Prostate gland (tissue), 2 donors: ENCODE measurements at regions not wholly inside any gene's neighbourhood (a gene's known extent, or its start where the extent isn't known, plus 50 kb on each side); places are given as distances from the start of the nearest gene placed in this dataset.

ENCODE experiments used
- CTCF ChIP-seq, 4 experiments: fragments of 200-600 bp in 2 of 4; fragments of 450-650 bp in 2 of 4; sonication (generic) in 2 of 4; IDR thresholded peaks; 1 replicate in 3 of 4; 2 replicates in 1 of 4; pipeline ENCODE4 v1.5.1; 2016 to 2019; ENCODE audit warnings: antibody characterized with exemption in 4 of 4, mild to moderate bottlenecking in 2 of 4, moderate library complexity in 2 of 4
- POLR2A ChIP-seq: fragments of 450-650 bp; IDR thresholded peaks from one replicate; pipeline ENCODE4 v1.6.1; 2016; ENCODE audit warnings: antibody characterized with exemption, mild to moderate bottlenecking
- POLR2AphosphoS5 ChIP-seq: sonication (generic); formaldehyde crosslinking; IDR thresholded peaks from one replicate; pipeline ENCODE4 v1.6.1; 2017; ENCODE audit warnings: antibody characterized with exemption

- TF ChIP-seq CTCF (IDR thresholded peaks at IDR 0.05): no peak
- TF ChIP-seq POLR2A: no peak
- TF ChIP-seq POLR2AphosphoS5: no peak
These were observed 755.4 kb downstream of the SLC6A15 start for GRCh38 chr12:84157170-84157569.
